GM12878 (cell line): ENCODE measurements at regions not wholly inside any gene's neighbourhood (a gene's known extent, or its start where the extent isn't known, plus 50 kb on each side); places are given as distances from the start of the nearest gene placed in this dataset.

Experiments
- ATAC-seq: fragments of 200-7000 bp; cut with Tn5 transposase; 3 replicates; pipeline ENCODE4 v1.9.1; 2020; ENCODE audit warnings: mild to moderate bottlenecking, moderate library complexity
- BruUV-seq: library from RNA; stranded (reverse); fragments of 400-500 nt; replicated peaks from 2 replicates; lab custom pipeline; 2021; lab: Mats Ljungman, UMichigan
- CTCF ChIA-PET: fragments of 300-600 bp; sonication (Branson Sonifier 250); formaldehyde crosslinking; extraction: SDS; loops from one replicate; lab custom pipeline; 2021; ENCODE audit warnings: inconsistent platforms; lab: Yijun Ruan, JAX
- POLR2A ChIA-PET: fragments of 350-600 bp; formaldehyde crosslinking; extraction: SDS; loops from one replicate; lab custom pipeline; 2021; ENCODE audit warnings: inconsistent platforms; lab: Charles Lee
- RAD21 ChIA-PET: fragments of 300-600 bp; sonication (Branson Sonifier 250); formaldehyde crosslinking; loops from one replicate; lab custom pipeline; 2023; ENCODE audit warnings: antibody characterized with exemption; ENCODE audit not compliant: unreplicated experiment; lab: Charles Lee
- SMC1A ChIA-PET: fragments of 300-600 bp; sonication (Branson Sonifier 250); formaldehyde crosslinking; loops from one replicate; lab custom pipeline; 2023; ENCODE audit not compliant: unreplicated experiment, uncharacterized antibody; lab: Charles Lee
- DNase-seq: peaks from one replicate; pipeline ENCODE4 v3.0.0-alpha.2; 2011; ENCODE audit warnings: low read depth, low spot score
- FAIRE-seq: peaks from 3 replicates; lab custom pipeline; 2011; peaks lifted over from hg19 to GRCh38; lab: Jason Lieb, UNC
- H2AFZ ChIP-seq: 2 replicates; pipeline ENCODE4 v1.6.0; 2011; ENCODE audit warnings: low read depth, low read length, control low read depth; ENCODE audit not compliant: control insufficient read depth
- H3K27ac ChIP-seq: 2 replicates; pipeline ENCODE4 v1.5.1; 2011; ENCODE audit warnings: control low read depth; ENCODE audit not compliant: control insufficient read depth, insufficient read depth
- H3K27me3 ChIP-seq, 2 experiments: replicated peaks in 1 of 2; 2 replicates each; pipeline versions ENCODE4 v1.6.0 to v1.6.1; 2011; ENCODE audit warnings: low read length in 1 of 2; ENCODE audit not compliant: control insufficient read depth in 2 of 2, insufficient read depth in 2 of 2
- H3K36me3 ChIP-seq, 2 experiments: 2 replicates each; pipeline ENCODE4 v1.5.1; 2011; ENCODE audit warnings: low read length in 1 of 2; ENCODE audit not compliant: control insufficient read depth in 2 of 2, insufficient read depth in 2 of 2
- H3K4me1 ChIP-seq: 2 replicates; pipeline ENCODE4 v1.6.1; 2011; ENCODE audit warnings: mild to moderate bottlenecking, low read length, moderate library complexity, mixed read lengths; ENCODE audit not compliant: control insufficient read depth, insufficient read depth
- H3K4me2 ChIP-seq: 2 replicates; pipeline ENCODE4 v1.6.0; 2011; ENCODE audit warnings: control low read depth; ENCODE audit not compliant: control insufficient read depth, insufficient read depth
- H3K4me3 ChIP-seq: fragments of 200-600 bp; sonication (generic); 2 replicates; pipeline ENCODE4 v1.5.1; 2016
- H3K79me2 ChIP-seq: 2 replicates; pipeline ENCODE4 v1.6.0; 2011; ENCODE audit warnings: low read length; ENCODE audit not compliant: control insufficient read depth, insufficient read depth
- H3K9ac ChIP-seq: 2 replicates; pipeline ENCODE4 v1.8.0; 2011; ENCODE audit warnings: low read length, control low read depth, mixed read lengths; ENCODE audit not compliant: control insufficient read depth, insufficient read depth
- H3K9me3 ChIP-seq: replicated peaks from 3 replicates; pipeline ENCODE4 v1.5.1; 2011; ENCODE audit warnings: mild to moderate bottlenecking, low read length; ENCODE audit not compliant: control insufficient read depth, insufficient read depth
- H4K20me1 ChIP-seq: 2 replicates; pipeline ENCODE4 v1.6.0; 2011; ENCODE audit not compliant: control insufficient read depth, insufficient read depth
- ATF2 ChIP-seq: IDR thresholded peaks from 2 replicates; pipeline ENCODE4 v1.6.1; 2012; ENCODE audit warnings: low read length, inconsistent platforms
- BCL3 ChIP-seq: IDR thresholded peaks from 2 replicates; pipeline ENCODE4 v1.6.1; 2011; ENCODE audit warnings: borderline replicate concordance, low read depth, mild to moderate bottlenecking, moderate library complexity, low read length; ENCODE audit not compliant: insufficient read depth, poor library complexity, severe bottlenecking
- BCLAF1 ChIP-seq: fragments of 450-650 bp; IDR thresholded peaks from 2 replicates; pipeline ENCODE4 v1.6.1; 2017; ENCODE audit warnings: antibody characterized with exemption, mild to moderate bottlenecking, moderate library complexity
- FOXK2 ChIP-seq: fragments of 450-650 bp; IDR thresholded peaks from 2 replicates; pipeline ENCODE4 v1.6.1; 2017; ENCODE audit warnings: mild to moderate bottlenecking, moderate library complexity
- HDAC6 ChIP-seq: fragments of 200-600 bp; sonication (generic); IDR thresholded peaks from one replicate; pipeline ENCODE4 v1.8.0; 2017; ENCODE audit warnings: antibody characterized with exemption; ENCODE audit not compliant: unreplicated experiment
- LARP7 ChIP-seq: fragments of 450-650 bp; IDR thresholded peaks from 2 replicates; pipeline ENCODE4 v1.6.1; 2017; ENCODE audit warnings: mild to moderate bottlenecking
- MYB ChIP-seq: fragments of 150-350 bp; IDR thresholded peaks from 2 replicates; pipeline ENCODE4 v1.6.1; 2014; ENCODE audit warnings: mild to moderate bottlenecking, low read depth, low read length, borderline replicate concordance
- NFYB ChIP-seq: IDR thresholded peaks from 2 replicates; pipeline ENCODE4 v1.6.1; 2011; ENCODE audit warnings: low read depth, mild to moderate bottlenecking, low read length, improper control_type of control experiment, moderate library complexity; ENCODE audit not compliant: insufficient read depth
- PAX8 ChIP-seq: fragments of 450-650 bp; IDR thresholded peaks from 2 replicates; pipeline ENCODE4 v1.6.1; 2017; ENCODE audit warnings: mild to moderate bottlenecking, moderate library complexity
- POLR2AphosphoS2 ChIP-seq: IDR thresholded peaks from 2 replicates; pipeline ENCODE4 v1.6.1; 2011; ENCODE audit warnings: low read depth, mild to moderate bottlenecking, low read length, improper control_type of control experiment, moderate library complexity
- RBBP5 ChIP-seq: fragments of 200-600 bp; sonication (generic); conservative IDR thresholded peaks from 2 replicates; pipeline ENCODE4 v1.6.1; 2016
- SMAD5 ChIP-seq: IDR thresholded peaks from 2 replicates; pipeline ENCODE4 v1.6.1; 2016; ENCODE audit warnings: antibody characterized with exemption, low read depth
- STAT1 ChIP-seq: fragments of 450-650 bp; conservative IDR thresholded peaks from 2 replicates; pipeline ENCODE4 v1.6.1; 2014; ENCODE audit warnings: antibody characterized with exemption, mild to moderate bottlenecking
- TAF1 ChIP-seq: IDR thresholded peaks from 2 replicates; pipeline ENCODE4 v1.6.1; 2011; ENCODE audit warnings: mild to moderate bottlenecking, low read depth, low read length, borderline replicate concordance
- TARDBP ChIP-seq: IDR thresholded peaks from 2 replicates; pipeline ENCODE4 v1.6.1; 2016; ENCODE audit warnings: borderline replicate concordance
- ZBTB11 ChIP-seq: fragments of 450-650 bp; formaldehyde crosslinking; IDR thresholded peaks from 2 replicates; pipeline ENCODE4 v1.5.0; 2022; ENCODE audit warnings: mild to moderate bottlenecking, missing genetic modification characterization
- WGBS: methylation state at CpG from one replicate; pipeline ENCODE4 v1.1.6; 2016; ENCODE audit warnings: low lambda C conversion rate; ENCODE audit not compliant: insufficient replicate concordance, insufficient coverage; ENCODE audit errors: missing lambda C conversion rate; 5-methylcytosine and 5-hydroxymethylcytosine counted together
- in situ Hi-C: fragments of 300-500 bp; cut with MboI; formaldehyde crosslinking; loops from 9 replicates; pipeline ENCODE4 v1.14.3; 2018; ENCODE audit warnings: mixed read lengths
- intact Hi-C: fragments of 100-400 bp; cut with micrococcal nuclease; formaldehyde crosslinking; loops from one replicate; pipeline ENCODE4 v1.14.2; 2022; ENCODE audit not compliant: unreplicated experiment

- no TSS peak for BruUV-seq
- CTCF ChIA-PET = no interaction called here
- TF ChIP-seq SMAD5 = no peak
- no peak for TF ChIP-seq POLR2AphosphoS2
- TF ChIP-seq STAT1 = no peak
- TF ChIP-seq TAF1 = no peak
- no peak for TF ChIP-seq PAX8
- TF ChIP-seq MYB = no peak
- TF ChIP-seq LARP7 = no peak
- TF ChIP-seq HDAC6 = no peak
- TF ChIP-seq TARDBP = no peak
- TF ChIP-seq ATF2 = no peak
- no peak for TF ChIP-seq NFYB
- no peak for TF ChIP-seq BCLAF1
- TF ChIP-seq FOXK2 = no peak
- no peak for TF ChIP-seq BCL3
- TF ChIP-seq ZBTB11 (CRISPR knock-in tag) = no peak
- no peak for TF ChIP-seq RBBP5
Observed at GRCh38 chr9:74073897-74074296, 423.2 kb upstream of the RORB start.

More at GRCh38 chr9:74073897-74074296, 423.2 kb upstream of the RORB start:
- Histone ChIP-seq H3K4me3 (no peak overlapping the region), H3K36me3 (no peaks in the 10 kb centered on the region), H3K9me3 (no peaks in the 10 kb centered on the region), H3K4me2 (no peak overlapping the region), H3K27ac (no peak overlapping the region), H3K4me1 (no peaks in the 10 kb centered on the region), H2AFZ (no peak overlapping the region), H3K9ac (no peak overlapping the region), H3K79me2 (no peaks in the 10 kb centered on the region), H4K20me1 (no peaks in the 10 kb centered on the region), H3K27me3 (no peaks in the 10 kb centered on the region)
- ChIA-PET POLR2A (no interaction called here), SMC1A (no interaction called here), RAD21 (no interaction called here)
- intact Hi-C loops (no loop called here), in situ Hi-C loops (no loop called here)
- ATAC-seq (no peak), DNase-seq (no peak), FAIRE-seq (no peak)
- 22% methylated on average over 7 of the region's 7 CpGs for WGBS
